B cell (primary cell): ENCODE measurements at regions not wholly inside any gene's neighbourhood (a gene's known extent, or its start where the extent isn't known, plus 50 kb on each side); places are given as distances from the start of the nearest gene placed in this dataset.
"Not testable (repeated sequence)": the region's sequence is repeated elsewhere in the genome, so short reads cannot be mapped to it uniquely, and the experiment has no call there.

Experiments used
- ATAC-seq: fragments of 200-7000 bp; cut with Tn5 transposase; one replicate; pipeline ENCODE4 v1.10.0; 2021; ENCODE audit warnings: low read depth, mild to moderate bottlenecking, moderate number of reproducible peaks, moderate library complexity
- CTCF ChIA-PET: fragments of 350-600 bp; sonication (Branson Sonifier 250); formaldehyde crosslinking; loops from one replicate; lab custom pipeline; 2021; ENCODE audit warnings: antibody characterized with exemption, inconsistent platforms; lab: Charles Lee
- POLR2A ChIA-PET: fragments of 350-600 bp; sonication (Branson Sonifier 250); formaldehyde crosslinking; loops from one replicate; lab custom pipeline; 2021; ENCODE audit warnings: antibody characterized with exemption; lab: Charles Lee
- DNase-seq: peaks from one replicate; pipeline ENCODE4 v3.0.0; 2013
- H2AFZ ChIP-seq: 2 replicates; pipeline ENCODE4 v1.6.1; 2012; ENCODE audit warnings: mild to moderate bottlenecking, low read depth, low read length; ENCODE audit not compliant: insufficient read depth, poor library complexity, severe bottlenecking
- H3K27ac ChIP-seq, 2 donors: 1 replicate in 1 of 2; 2 replicates in 1 of 2; pipeline ENCODE4 v1.5.1; 2012 to 2013; ENCODE audit warnings: low read length in 2 of 2, mild to moderate bottlenecking in 2 of 2, moderate library complexity in 1 of 2
- H3K27me3 ChIP-seq, 4 experiments: fragments of 200-600 bp in 1 of 4; sonication (generic) in 1 of 4; replicated peaks in 1 of 4; 1 replicate in 2 of 4; 2 replicates in 2 of 4; pipeline versions ENCODE4 v1.6.1 to v1.7.0; 2013 to 2016; ENCODE audit warnings: low read length in 3 of 4, mild to moderate bottlenecking in 2 of 4, mixed read lengths in 1 of 4, moderate library complexity in 1 of 4; ENCODE audit not compliant: insufficient read depth in 4 of 4, control insufficient read depth in 3 of 4; ENCODE audit errors: control extremely low read depth in 1 of 4
- H3K36me3 ChIP-seq, 2 experiments: replicated peaks in 1 of 2; 1 replicate in 1 of 2; 2 replicates in 1 of 2; pipeline versions ENCODE4 v1.6.1 to v1.7.1; 2013; ENCODE audit warnings: low read length in 1 of 2; ENCODE audit not compliant: insufficient read depth in 2 of 2, control insufficient read depth in 1 of 2; ENCODE audit errors: control extremely low read depth in 1 of 2, extremely low read depth in 1 of 2
- H3K4me1 ChIP-seq, 2 donors: fragments of 200-600 bp in 1 of 2; sonication (generic) in 1 of 2; 1 replicate in 1 of 2; 2 replicates in 1 of 2; pipeline versions ENCODE4 v1.5.1 to v1.6.1; 2013 to 2017; ENCODE audit warnings: low read length in 2 of 2; ENCODE audit not compliant: control insufficient read depth in 2 of 2, insufficient read depth in 2 of 2
- H3K4me2 ChIP-seq: replicated peaks from 2 replicates; pipeline ENCODE3; 2012; ENCODE audit warnings: mild to moderate bottlenecking, low read depth, low read length; ENCODE audit not compliant: poor library complexity, severe bottlenecking
- H3K4me3 ChIP-seq, 5 experiments: fragments of 200-600 bp in 1 of 5; sonication (generic) in 1 of 5; 1 replicate in 3 of 5; 2 replicates in 2 of 5; pipeline versions ENCODE4 v1.5.1 to v1.7.0; 2011 to 2016; ENCODE audit warnings: low read length in 4 of 5, mild to moderate bottlenecking in 4 of 5, low read depth in 2 of 5, control low read depth in 1 of 5, moderate library complexity in 1 of 5; ENCODE audit not compliant: insufficient read depth in 1 of 5; ENCODE audit errors: control extremely low read depth in 1 of 5, extremely low read depth in 1 of 5
- H3K79me2 ChIP-seq: fragments of 200-600 bp; sonication (generic); one replicate; pipeline ENCODE4 v1.6.0; 2016; ENCODE audit warnings: low read length; ENCODE audit not compliant: control insufficient read depth, insufficient read depth
- H3K9ac ChIP-seq: fragments of 200-600 bp; sonication (generic); 2 replicates; pipeline ENCODE4 v1.6.1; 2017; ENCODE audit warnings: mild to moderate bottlenecking, low read length, moderate library complexity
- H3K9me3 ChIP-seq, 3 donors: one replicate each; pipeline versions ENCODE4 v1.6.1 to v1.7.1; 2013; ENCODE audit warnings: low read length in 2 of 3; ENCODE audit not compliant: control insufficient read depth in 2 of 3, insufficient read depth in 1 of 3; ENCODE audit errors: control extremely low read depth in 1 of 3
- H4K20me1 ChIP-seq: 2 replicates; pipeline ENCODE4 v1.6.0; 2012; ENCODE audit warnings: mild to moderate bottlenecking, low read length; ENCODE audit not compliant: insufficient read depth, control insufficient read depth, poor library complexity, severe bottlenecking
- H3K27ac Mint-ChIP-seq: one replicate; pipeline ENCODE4 v1.8.0; 2021; ENCODE audit warnings: mixed read lengths
- H3K27me3 Mint-ChIP-seq: one replicate; pipeline ENCODE4 v1.8.0; 2021; ENCODE audit warnings: mixed read lengths
- H3K4me1 Mint-ChIP-seq: one replicate; pipeline ENCODE4 v1.8.0; 2021; ENCODE audit warnings: mixed read lengths
- H3K4me3 Mint-ChIP-seq: one replicate; pipeline ENCODE4 v1.8.0; 2021; ENCODE audit warnings: mixed read lengths
- H3K9me3 Mint-ChIP-seq: one replicate; pipeline ENCODE4 v1.8.0; 2022; ENCODE audit warnings: mixed read lengths; ENCODE audit not compliant: insufficient read depth
- CTCF ChIP-seq: fragments of 200-600 bp; IDR thresholded peaks from one replicate; pipeline ENCODE4 v1.8.0; 2022; ENCODE audit warnings: antibody characterized with exemption, mild to moderate bottlenecking
- EZH2 ChIP-seq: IDR thresholded peaks from 2 replicates; pipeline ENCODE4 v1.6.1; 2012; ENCODE audit warnings: borderline replicate concordance, low read depth, mild to moderate bottlenecking, moderate library complexity, low read length; ENCODE audit not compliant: insufficient read depth, poor library complexity, severe bottlenecking
- WGBS: methylation state at CpG from one replicate; pipeline ENCODE4 v1.1.5; 2013; ENCODE audit warnings: missing lambda C conversion rate; ENCODE audit not compliant: insufficient coverage; 5-methylcytosine and 5-hydroxymethylcytosine counted together
- intact Hi-C: fragments of 100-400 bp; cut with micrococcal nuclease; formaldehyde crosslinking; loops from one replicate; pipeline ENCODE4 v1.10.0; 2022

GRCh38 chr6:66995669-66996068 lies 1288.6 kb upstream of the EYS start:
- Mint-ChIP-seq H3K27ac (no peak overlapping the region), H3K4me3 (no peak overlapping the region), H3K4me1 (no peaks in the 10 kb centered on the region), H3K9me3 (peaks cover 5% of the 10 kb centered on the region), H3K27me3 (no peaks in the 10 kb centered on the region)
- ATAC-seq (no peak), DNase-seq (no peak)
- Histone ChIP-seq H3K9ac (no peak overlapping the region), H4K20me1 (no peaks in the 10 kb centered on the region), H3K79me2 (no peaks in the 10 kb centered on the region), H3K9me3 (peaks cover 0 to 11% (median 2%) of the 10 kb centered on the region in 3 donors), H3K27me3 (no peaks in the 10 kb centered on the region), H2AFZ (no peak overlapping the region), H3K27ac (no peak overlapping the region), H3K4me1 (no peaks in the 10 kb centered on the region), H3K36me3 (no peaks in the 10 kb centered on the region), H3K4me3 (no peak overlapping the region), H3K4me2 (no peak overlapping the region)
- no CpG with 5 or more reads among the region's 1 CpG for WGBS
- no peak for TF ChIP-seq CTCF
- TF ChIP-seq EZH2: no peak
- intact Hi-C loops: no loop called here
- ChIA-PET CTCF (no interaction called here), POLR2A (no interaction called here)

GRCh38 chr6:66993708-66994107 lies 1286.7 kb upstream of the EYS start:
- H4K20me1 ChIP-seq, CTCF ChIA-PET, H3K27ac ChIP-seq, DNase-seq, H3K4me1 Mint-ChIP-seq, intact Hi-C loops, H3K79me2 ChIP-seq, H2AFZ ChIP-seq, H3K27me3 ChIP-seq, POLR2A ChIA-PET, H3K4me3 ChIP-seq, H3K4me2 ChIP-seq, H3K9ac ChIP-seq, H3K9me3 Mint-ChIP-seq, H3K36me3 ChIP-seq, H3K27me3 Mint-ChIP-seq, ATAC-seq, H3K27ac Mint-ChIP-seq, H3K4me1 ChIP-seq, H3K9me3 ChIP-seq, H3K4me3 Mint-ChIP-seq: not testable (repeated sequence)
- WGBS: 90% methylated on average over 2 of the region's 10 CpGs
